GM10266 (cell line): ENCODE measurements at regions not wholly inside any gene's neighbourhood (a gene's known extent, or its start where the extent isn't known, plus 50 kb on each side); places are given as distances from the start of the nearest gene placed in this dataset.

ENCODE experiments used
- DNase-seq: peaks from one replicate; pipeline ENCODE4 v3.0.0; 2012; ENCODE audit errors: extremely low spot score
- CTCF ChIP-seq: IDR thresholded peaks from 2 replicates; pipeline ENCODE4 v1.5.1; 2012; ENCODE audit warnings: mild to moderate bottlenecking, low read depth; ENCODE audit not compliant: control insufficient read depth, insufficient read depth; ENCODE audit errors: missing control alignments

- no peak for TF ChIP-seq CTCF
- DNase-seq: no peak
These were observed 1093.9 kb downstream of the AACS start for GRCh38 chr12:126159139-126159538.

- no peak for TF ChIP-seq CTCF
- DNase-seq: no peak
These were observed 1095.7 kb downstream of the AACS start for GRCh38 chr12:126160912-126161311.

- TF ChIP-seq CTCF: no peak
- DNase-seq: no peak
These were observed 1098.7 kb downstream of the AACS start for GRCh38 chr12:126163984-126164383.

- no peak for DNase-seq
- TF ChIP-seq CTCF: no peak
These were observed 1106.8 kb downstream of the AACS start for GRCh38 chr12:126171937-126172559.

GRCh38 chr12:126182619-126183236 lies 1117.5 kb downstream of the AACS start:
- DNase-seq: no peak

GRCh38 chr12:126185025-126185424 lies 1119.8 kb downstream of the AACS start:
- no peak for TF ChIP-seq CTCF
- no peak for DNase-seq

More at GRCh38 chr12:126182619-126183236, 1117.5 kb downstream of the AACS start:
- no peak for TF ChIP-seq CTCF

- TF ChIP-seq CTCF: no peak
- DNase-seq: no peak
These were observed 1124.6 kb downstream of the AACS start for GRCh38 chr12:126189856-126190255.
